ENCODE measurements at regions not wholly inside any gene's neighbourhood (a gene's known extent, or its start where the extent isn't known, plus 50 kb on each side); places are given as distances from the start of the nearest gene placed in this dataset.

GRCh38 chr3:135513106-135514059, 452.1 kb upstream of the PPP2R3A start (continued):
- TF ChIP-seq MGA (IDR thresholded peaks at IDR 0.05) (no peak), SRSF7 (optimal IDR thresholded peaks at IDR 0.05; ENCODE audit: low read depth, low read length) (no peak), ELF4 (CRISPR knock-in tag; IDR thresholded peaks at IDR 0.05) (peak; percentile 80; the same call in 1 of the 2 replicates), ZNF133 (CRISPR knock-in tag; IDR thresholded peaks at IDR 0.05) (peak; percentile 87), RFX1 (IDR thresholded peaks at IDR 0.05) (no peak)
- TF ChIP-seq, protein P1, sequence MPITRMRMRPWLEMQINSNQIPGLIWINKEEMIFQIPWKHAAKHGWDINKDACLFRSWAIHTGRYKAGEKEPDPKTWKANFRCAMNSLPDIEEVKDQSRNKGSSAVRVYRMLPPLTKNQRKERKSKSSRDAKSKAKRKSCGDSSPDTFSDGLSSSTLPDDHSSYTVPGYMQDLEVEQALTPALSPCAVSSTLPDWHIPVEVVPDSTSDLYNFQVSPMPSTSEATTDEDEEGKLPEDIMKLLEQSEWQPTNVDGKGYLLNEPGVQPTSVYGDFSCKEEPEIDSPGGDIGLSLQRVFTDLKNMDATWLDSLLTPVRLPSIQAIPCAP (CRISPR knock-in tag; IDR thresholded peaks at IDR 0.05; ENCODE audit: borderline replicate concordance): no peak
- TF ChIP-seq, protein P2, sequence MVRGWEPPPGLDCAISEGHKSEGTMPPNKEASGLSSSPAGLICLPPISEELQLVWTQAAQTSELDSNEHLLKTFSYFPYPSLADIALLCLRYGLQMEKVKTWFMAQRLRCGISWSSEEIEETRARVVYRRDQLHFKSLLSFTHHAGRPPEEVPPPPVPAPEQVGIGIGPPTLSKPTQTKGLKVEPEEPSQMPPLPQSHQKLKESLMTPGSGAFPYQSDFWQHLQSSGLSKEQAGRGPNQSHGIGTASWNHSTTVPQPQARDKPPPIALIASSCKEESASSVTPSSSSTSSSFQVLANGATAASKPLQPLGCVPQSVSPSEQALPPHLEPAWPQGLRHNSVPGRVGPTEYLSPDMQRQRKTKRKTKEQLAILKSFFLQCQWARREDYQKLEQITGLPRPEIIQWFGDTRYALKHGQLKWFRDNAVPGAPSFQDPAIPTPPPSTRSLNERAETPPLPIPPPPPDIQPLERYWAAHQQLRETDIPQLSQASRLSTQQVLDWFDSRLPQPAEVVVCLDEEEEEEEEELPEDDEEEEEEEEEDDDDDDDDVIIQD (CRISPR knock-in tag; IDR thresholded peaks at IDR 0.05): peak; percentile 92
- TF ChIP-seq, protein P3, sequence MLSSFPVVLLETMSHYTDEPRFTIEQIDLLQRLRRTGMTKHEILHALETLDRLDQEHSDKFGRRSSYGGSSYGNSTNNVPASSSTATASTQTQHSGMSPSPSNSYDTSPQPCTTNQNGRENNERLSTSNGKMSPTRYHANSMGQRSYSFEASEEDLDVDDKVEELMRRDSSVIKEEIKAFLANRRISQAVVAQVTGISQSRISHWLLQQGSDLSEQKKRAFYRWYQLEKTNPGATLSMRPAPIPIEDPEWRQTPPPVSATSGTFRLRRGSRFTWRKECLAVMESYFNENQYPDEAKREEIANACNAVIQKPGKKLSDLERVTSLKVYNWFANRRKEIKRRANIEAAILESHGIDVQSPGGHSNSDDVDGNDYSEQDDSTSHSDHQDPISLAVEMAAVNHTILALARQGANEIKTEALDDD (IDR thresholded peaks at IDR 0.05): 0 out of 2 replicates have a peak, but pooled peaks have one; percentile 24

All from K562 (cell line).